NCI-H524 treated with DMSO at 0.1 percent for 48 hours (cell line): ENCODE measurements at regions not wholly inside any gene's neighbourhood (a gene's known extent, or its start where the extent isn't known, plus 50 kb on each side); places are given as distances from the start of the nearest gene placed in this dataset.
"Not testable (repeated sequence)": the region's sequence is repeated elsewhere in the genome, so short reads cannot be mapped to it uniquely, and the experiment has no call there.

ENCODE experiments used
- DNase-seq: peaks from one replicate; lab custom pipeline; 2025; lab: John Stamatoyannopoulos, UW

GRCh38 chr5:127216143-127216542 is 74.5 kb upstream of the MEGF10 start:
- no peak for DNase-seq

DNA sequence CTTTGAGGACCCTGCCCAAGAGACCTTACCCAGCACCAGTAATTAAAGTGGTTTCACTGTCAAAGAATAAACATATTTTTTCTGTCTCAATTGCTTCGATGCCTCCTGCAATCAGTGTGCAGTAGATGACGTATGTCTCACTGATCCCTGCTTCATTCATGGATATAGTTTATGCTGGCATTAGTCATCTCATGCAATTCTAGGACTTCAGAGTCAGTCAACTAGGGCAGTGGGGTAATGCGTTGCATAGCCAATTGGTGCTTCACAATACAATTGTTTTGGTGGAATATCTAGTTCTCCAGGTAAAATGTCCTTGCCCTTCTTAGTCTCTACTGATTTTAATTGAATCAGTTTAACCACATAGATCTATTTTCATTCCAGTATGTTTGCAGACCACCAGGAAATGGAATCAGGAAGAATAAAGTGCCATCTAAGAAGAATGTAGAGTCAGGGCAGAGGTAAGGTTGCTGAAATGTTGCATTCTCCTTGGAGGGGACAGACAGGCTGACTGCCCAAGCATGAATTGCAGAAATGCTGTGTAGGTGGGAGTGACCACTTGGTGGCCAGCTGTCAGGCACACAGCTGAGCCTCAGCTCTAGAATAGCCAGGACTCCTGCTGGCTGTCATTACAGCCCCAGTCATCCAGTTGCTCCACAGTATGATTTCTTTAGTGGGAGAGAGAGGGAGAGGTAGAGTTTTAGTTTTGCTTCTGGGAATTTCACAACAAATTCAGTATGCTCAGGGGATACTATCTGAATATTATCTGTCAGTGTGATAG is 73.5 kb upstream of the MEGF10 start:
- DNase-seq = no peak

- DNase-seq = not testable (repeated sequence)
Measured at GRCh38 chr5:127221936-127222335, 68.7 kb upstream of the MEGF10 start.

DNA sequence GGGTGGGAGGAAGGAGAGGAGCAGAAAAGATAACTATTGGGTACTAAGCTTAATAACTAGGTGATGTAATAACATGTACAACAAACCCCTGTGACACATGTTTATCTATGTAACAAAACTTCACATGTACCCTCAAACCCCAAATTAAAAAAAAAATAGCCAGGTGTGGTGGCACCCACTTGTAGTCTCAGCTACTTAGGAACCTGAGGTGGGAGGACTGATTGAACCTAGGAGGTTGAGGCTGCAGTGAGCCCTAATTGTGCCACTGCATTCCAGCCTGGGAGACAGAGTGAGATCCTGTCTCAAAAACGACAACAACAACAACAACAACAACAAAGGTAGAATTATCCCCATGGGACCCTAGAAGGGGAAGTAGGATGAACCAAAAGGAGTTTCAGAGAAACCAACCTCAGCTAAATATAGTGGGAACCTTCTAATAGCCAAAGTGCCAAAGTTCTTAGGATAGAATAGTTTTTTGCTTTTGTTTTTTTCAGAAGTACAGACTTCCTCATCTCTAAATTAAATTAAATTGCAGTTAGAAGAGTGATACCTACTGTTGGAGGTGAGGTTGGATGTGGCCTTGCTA is 67.9 kb upstream of the MEGF10 start:
- not testable (repeated sequence) for DNase-seq

- DNase-seq = no peak
Measured at GRCh38 chr5:127223256-127223974, 67.2 kb upstream of the MEGF10 start.

DNA sequence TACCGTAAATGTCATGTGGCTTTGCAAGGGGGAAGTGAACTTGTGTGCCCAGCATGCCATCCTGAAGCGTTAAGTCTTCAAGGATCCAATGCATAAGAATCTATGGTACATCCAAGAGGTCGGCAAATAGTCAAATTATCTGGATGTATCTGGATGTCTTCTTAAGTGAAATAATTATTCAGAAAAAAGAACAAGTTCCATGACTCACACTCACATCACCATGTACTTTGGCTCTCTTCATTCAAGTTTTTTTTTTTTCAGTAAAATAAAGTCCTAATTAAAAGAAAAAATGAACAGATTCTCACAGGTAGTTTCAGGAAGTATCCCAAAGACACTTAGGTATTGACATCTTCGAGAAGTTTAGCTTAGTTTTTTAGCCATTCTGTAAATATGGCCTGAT is 62.7 kb upstream of the MEGF10 start:
- no peak for DNase-seq

DNA sequence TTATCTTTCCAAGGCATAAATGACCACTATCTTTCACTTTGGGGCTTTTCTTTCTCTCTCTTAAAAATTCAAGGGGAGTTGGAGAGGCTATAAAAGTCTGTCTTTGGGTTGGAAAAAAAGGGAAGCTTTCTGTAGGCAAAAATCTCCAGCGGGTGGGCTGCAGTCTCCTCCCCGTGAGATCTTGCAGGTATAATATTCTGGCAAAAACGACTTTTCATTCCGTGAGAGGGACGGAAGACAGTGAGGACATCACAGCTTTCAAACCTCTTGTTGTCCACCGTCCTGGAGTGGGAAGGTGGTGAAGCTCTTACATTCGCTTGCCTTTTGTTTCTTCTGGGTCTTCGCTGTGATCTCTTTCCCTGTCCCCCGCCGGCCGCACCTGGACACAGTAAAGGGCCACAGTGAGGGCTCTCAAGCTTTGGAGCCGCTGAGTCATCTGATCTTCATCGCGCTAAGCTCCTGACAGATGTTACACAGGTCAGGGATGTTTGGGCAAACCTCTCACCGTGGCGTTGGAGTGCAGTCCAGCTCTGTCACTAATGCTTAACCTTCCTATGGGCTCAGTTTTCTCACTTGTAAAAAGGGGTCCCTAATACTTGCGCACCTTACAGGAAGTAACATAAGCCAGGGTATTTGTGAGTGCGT is 61.9 kb upstream of the MEGF10 start:
- DNase-seq = no peak

GRCh38 chr5:127229185-127229889 is 61.3 kb upstream of the MEGF10 start:
- no peak for DNase-seq

- DNase-seq = no peak
Measured at GRCh38 chr5:127231118-127231517, 59.5 kb upstream of the MEGF10 start.

- DNase-seq = no peak
Measured at GRCh38 chr5:127233590-127233989, 57.0 kb upstream of the MEGF10 start.

GRCh38 chr5:127235136-127235535 is 55.5 kb upstream of the MEGF10 start:
- no peak for DNase-seq

- DNase-seq = no peak
Measured at GRCh38 chr5:127236254-127236653, 54.3 kb upstream of the MEGF10 start.
